ENCODE measurements at regions not wholly inside any gene's neighbourhood (a gene's known extent, or its start where the extent isn't known, plus 50 kb on each side); places are given as distances from the start of the nearest gene placed in this dataset.

DNA sequence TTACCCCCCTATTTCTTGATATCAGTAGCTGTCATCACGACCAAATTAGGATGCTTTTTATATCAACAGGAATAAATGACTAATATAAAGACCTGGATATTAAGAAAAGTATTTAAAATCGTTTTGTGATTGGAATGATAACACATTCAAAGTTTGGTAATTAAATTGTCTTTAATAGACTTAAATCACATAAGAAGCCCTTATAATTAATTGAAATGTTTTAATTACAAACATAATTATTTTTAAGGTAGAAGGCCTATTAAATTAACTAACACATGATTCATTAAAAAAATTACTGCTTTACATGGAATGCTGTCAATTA lies 412.4 kb downstream of the FUT8 start:
- no peak for DNase-seq (ENCODE audit: low spot score in 2 of 2, unreplicated experiment in 2 of 2)
- Mint-ChIP-seq H3K9me3 (no peaks in the 10 kb centered on the region), H3K36me3 (no peaks in the 10 kb centered on the region), H3K4me1 (no peaks in the 10 kb centered on the region), H3K27ac (no peak overlapping the region), H3K4me3 (no peak overlapping the region), H3K27me3 (ENCODE audit: low read depth) (peaks cover 53% of the 10 kb centered on the region)
- TF ChIP-seq CTCF (IDR thresholded peaks at IDR 0.05; ENCODE audit: unreplicated experiment), result peak; percentile 57

DNA sequence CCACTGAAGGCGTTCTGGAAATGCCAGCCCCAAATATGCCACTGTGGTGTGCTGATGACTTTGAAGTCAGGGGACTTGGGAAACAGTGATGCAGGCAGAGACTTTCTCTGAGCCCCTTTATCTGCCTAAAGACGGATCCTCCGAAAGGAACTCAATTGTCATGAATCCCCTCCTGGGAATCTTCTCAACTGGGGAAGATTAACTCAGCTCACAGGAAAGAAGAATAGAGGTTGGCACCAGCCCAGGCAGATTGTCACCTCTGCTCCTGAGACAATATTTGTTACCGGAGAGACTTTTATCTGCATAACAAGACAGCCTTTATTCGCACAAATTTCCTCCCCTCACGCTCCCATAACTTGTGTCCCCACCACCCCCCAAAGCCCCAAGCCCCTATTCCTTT lies 414.4 kb downstream of the FUT8 start:
- Mint-ChIP-seq H3K27ac (no peak overlapping the region), H3K27me3 (ENCODE audit: low read depth) (peaks cover 58% of the 10 kb centered on the region), H3K4me1 (no peaks in the 10 kb centered on the region), H3K4me3 (no peak overlapping the region), H3K9me3 (no peaks in the 10 kb centered on the region), H3K36me3 (no peaks in the 10 kb centered on the region)
- no peak for TF ChIP-seq CTCF (IDR thresholded peaks at IDR 0.05; ENCODE audit: unreplicated experiment)
- DNase-seq (ENCODE audit: low spot score in 2 of 2, unreplicated experiment in 2 of 2), result no peak

- TF ChIP-seq CTCF (IDR thresholded peaks at IDR 0.05; ENCODE audit: unreplicated experiment), result no peak
- no peak overlapping the region for H3K27ac Mint-ChIP-seq
- no peak overlapping the region for H3K4me3 Mint-ChIP-seq
- H3K27me3 Mint-ChIP-seq (ENCODE audit: low read depth), result peaks cover 58% of the 10 kb centered on the region
- peaks cover 2% of the 10 kb centered on the region for H3K4me1 Mint-ChIP-seq
- H3K9me3 Mint-ChIP-seq, result no peaks in the 10 kb centered on the region
- DNase-seq (ENCODE audit: low spot score in 2 of 2, unreplicated experiment in 2 of 2), result no peak
- H3K36me3 Mint-ChIP-seq, result no peaks in the 10 kb centered on the region
Measured at GRCh38 chr14:65827520-65827919, 415.0 kb downstream of the FUT8 start.

GRCh38 chr14:65828396-65828795 lies 415.9 kb downstream of the FUT8 start:
- no peak overlapping the region for H3K4me3 Mint-ChIP-seq
- DNase-seq (ENCODE audit: low spot score in 2 of 2, unreplicated experiment in 2 of 2), result no peak
- H3K9me3 Mint-ChIP-seq, result no peaks in the 10 kb centered on the region
- peaks cover 8% of the 10 kb centered on the region for H3K4me1 Mint-ChIP-seq
- H3K27me3 Mint-ChIP-seq (ENCODE audit: low read depth), result peaks cover 58% of the 10 kb centered on the region
- no peak for TF ChIP-seq CTCF (IDR thresholded peaks at IDR 0.05; ENCODE audit: unreplicated experiment)
- no peaks in the 10 kb centered on the region for H3K36me3 Mint-ChIP-seq
- no peak overlapping the region for H3K27ac Mint-ChIP-seq

DNA sequence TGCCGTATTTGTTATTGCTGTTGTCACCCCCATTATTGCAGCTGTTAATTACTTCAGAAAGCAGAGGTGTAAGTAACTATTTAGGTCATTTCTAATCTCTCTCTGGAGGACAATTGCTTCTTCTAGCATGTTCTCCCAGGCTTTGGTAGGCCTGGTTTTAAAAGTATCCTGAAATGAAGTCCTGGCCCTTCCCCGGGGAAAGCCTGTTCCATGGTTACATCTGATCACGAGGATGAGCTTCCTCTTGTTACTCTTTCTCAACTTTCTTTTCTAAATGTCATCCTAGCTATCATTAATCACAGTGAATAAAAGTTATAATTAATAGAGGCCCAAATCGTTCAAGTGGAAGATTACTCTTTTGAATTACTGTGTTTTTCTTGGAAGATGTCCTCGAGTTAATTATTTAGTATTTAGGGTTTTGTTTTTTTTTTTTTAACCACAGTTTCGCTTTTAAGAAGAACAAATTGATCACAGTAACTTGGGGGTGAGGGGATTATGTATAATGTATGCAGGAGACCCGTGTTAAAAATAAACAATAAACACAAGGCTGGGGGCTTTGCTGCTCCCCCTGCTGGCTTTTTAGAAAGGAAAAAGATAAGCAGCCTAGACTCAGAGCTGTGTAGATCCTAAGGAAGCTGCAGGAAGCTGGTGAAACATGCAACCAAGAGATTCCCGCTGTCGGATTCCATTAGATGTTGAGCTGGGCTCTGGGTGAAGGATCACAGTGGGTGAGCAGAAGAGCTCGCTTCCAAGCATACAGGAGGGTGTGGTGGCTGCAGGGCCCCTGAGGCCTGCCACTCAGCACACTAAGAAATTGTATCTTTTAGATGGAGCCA lies 420.1 kb downstream of the FUT8 start:
- H3K36me3 Mint-ChIP-seq, result no peaks in the 10 kb centered on the region
- H3K27me3 Mint-ChIP-seq (ENCODE audit: low read depth), result peaks cover 45% of the 10 kb centered on the region
- H3K27ac Mint-ChIP-seq, result no peak overlapping the region
- H3K4me1 Mint-ChIP-seq, result peaks cover 9% of the 10 kb centered on the region
- TF ChIP-seq CTCF (IDR thresholded peaks at IDR 0.05; ENCODE audit: unreplicated experiment), result no peak
- no peak for DNase-seq (ENCODE audit: low spot score in 2 of 2, unreplicated experiment in 2 of 2)
- no peaks in the 10 kb centered on the region for H3K9me3 Mint-ChIP-seq
- H3K4me3 Mint-ChIP-seq, result no peak overlapping the region
